ENCODE measurements at regions not wholly inside any gene's neighbourhood (a gene's known extent, or its start where the extent isn't known, plus 50 kb on each side); places are given as distances from the start of the nearest gene placed in this dataset. TPM values are rescaled to one million over a fixed set of nuclear protein-coding genes. Genes with fewer than 3 reads are reported as not detected.

DNA sequence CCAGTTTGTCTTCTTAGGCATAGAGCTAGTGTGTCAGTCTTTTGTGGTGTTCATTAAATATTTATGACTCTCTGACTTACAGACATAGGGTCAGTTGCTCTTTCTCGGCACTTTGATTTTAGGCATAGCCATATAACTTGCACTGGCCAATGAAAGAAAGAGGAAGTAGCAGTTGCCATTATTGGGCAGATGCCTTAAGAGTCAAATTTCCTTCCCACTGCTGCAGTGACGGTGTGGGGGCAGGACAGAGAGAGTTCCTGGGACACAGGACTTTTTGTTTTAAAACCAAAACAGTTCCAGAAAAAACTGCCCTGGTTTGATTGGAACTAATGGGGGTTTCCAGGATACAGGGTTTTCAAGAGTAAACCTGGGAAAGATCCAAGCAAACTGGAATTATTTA lies 60.2 kb upstream of the PHF14 start:
- H3K9me3 ChIP-seq, result peaks cover 0 to 4% of the 10 kb centered on the region in 2 donors
- no peaks in the 10 kb centered on the region for H3K27me3 ChIP-seq
- H3K4me1 ChIP-seq (ENCODE audit: insufficient read depth), result no peaks in the 10 kb centered on the region
- H3K4me3 ChIP-seq, result no peak overlapping the region
- 58 to 64% (median 63%) methylated on average over 2 of the region's 2 CpGs for WGBS, 3 donors
- DNase-seq, result no peak
- H3K27ac ChIP-seq, result no peak overlapping the region
- no peaks in the 10 kb centered on the region for H3K36me3 ChIP-seq
- TF ChIP-seq EP300 (IDR thresholded peaks at IDR 0.05) (no peak), CTCF (IDR thresholded peaks at IDR 0.05) (no peak), POLR2A (IDR thresholded peaks at IDR 0.05) (no peak)
- intact Hi-C loops (cut with DNase I), result no loop called here

GRCh38 chr7:10918093-10918590 lies 55.5 kb upstream of the PHF14 start:
- TF ChIP-seq POLR2A (IDR thresholded peaks at IDR 0.05), result no peak
- no peak for TF ChIP-seq CTCF (IDR thresholded peaks at IDR 0.05)
- no peak for TF ChIP-seq EP300 (IDR thresholded peaks at IDR 0.05)
- WGBS, 3 donors, result 60 to 77% (median 73%) methylated on average over 4 of the region's 4 CpGs
- no peak overlapping the region for H3K4me3 ChIP-seq

DNA sequence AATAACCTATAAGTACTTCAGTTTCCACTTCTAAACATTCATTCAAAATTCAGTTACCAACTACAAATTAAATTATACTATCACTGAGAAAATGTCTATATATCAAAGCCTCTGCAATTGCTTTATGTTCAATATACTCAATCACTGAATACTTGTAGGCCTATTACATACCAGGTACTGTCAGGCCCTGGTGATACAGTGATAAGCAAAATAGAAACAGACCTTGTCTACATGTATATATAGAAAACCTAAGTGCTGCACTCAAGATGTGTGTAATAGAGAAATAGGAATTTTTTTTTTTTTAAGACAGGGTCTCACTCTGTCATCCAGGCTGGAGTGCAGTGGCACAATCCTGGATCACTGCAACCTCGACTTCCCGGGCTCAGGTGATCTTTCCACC lies 53.7 kb upstream of the PHF14 start:
- Histone ChIP-seq H3K4me3 (no peak overlapping the region), H3K36me3 (no peaks in the 10 kb centered on the region), H3K27me3 (no peaks in the 10 kb centered on the region), H3K27ac (no peak overlapping the region), H3K4me1 (ENCODE audit: insufficient read depth) (no peaks in the 10 kb centered on the region), H3K9me3 (no peaks in the 10 kb centered on the region)
- DNase-seq, result no peak
- intact Hi-C loops (cut with DNase I), result no loop called here
- TF ChIP-seq POLR2A (IDR thresholded peaks at IDR 0.05) (no peak), EP300 (IDR thresholded peaks at IDR 0.05) (no peak), CTCF (IDR thresholded peaks at IDR 0.05) (no peak)
- WGBS, 3 donors, result 89 to 94% (median 92%) methylated on average over 2 of the region's 2 CpGs

More at GRCh38 chr7:10918093-10918590, 55.5 kb upstream of the PHF14 start:
- no peak for DNase-seq
- no peak overlapping the region for H3K27ac ChIP-seq
- H3K27me3 ChIP-seq, result no peaks in the 10 kb centered on the region
- H3K4me1 ChIP-seq (ENCODE audit: insufficient read depth), result no peaks in the 10 kb centered on the region
- H3K36me3 ChIP-seq, result no peaks in the 10 kb centered on the region
- intact Hi-C loops (cut with DNase I), result no loop called here
- H3K9me3 ChIP-seq, result no peaks in the 10 kb centered on the region

Small RNA genes lying in the stretch of these regions (small RNA-seq; reads per million reads assigned to genes)
- gene AC004852.1 (not detected), gene AC009945.1 (not detected), gene RF00012 (not detected), gene RF00019 (not detected)
